PC-3 (cell line): ENCODE measurements at regions not wholly inside any gene's neighbourhood (a gene's known extent, or its start where the extent isn't known, plus 50 kb on each side); places are given as distances from the start of the nearest gene placed in this dataset.

ENCODE experiments used
- ATAC-seq: fragments of 200-7000 bp; cut with Tn5 transposase; 2 replicates; pipeline ENCODE4 v1.9.1; 2020; ENCODE audit warnings: mild to moderate bottlenecking, moderate library complexity
- BruUV-seq: library from RNA; stranded (reverse); fragments of 400-500 nt; replicated peaks from 2 replicates; lab custom pipeline; 2021; lab: Mats Ljungman, UMichigan
- CTCF ChIA-PET: fragments of 300-600 bp; sonication (Branson Sonifier 250); formaldehyde crosslinking; loops from one replicate; lab custom pipeline; 2022; ENCODE audit warnings: antibody characterized with exemption; lab: Charles Lee
- POLR2A ChIA-PET: fragments of 300-600 bp; sonication (Branson Sonifier 250); formaldehyde crosslinking; loops from one replicate; lab custom pipeline; 2022; ENCODE audit warnings: antibody characterized with exemption; ENCODE audit not compliant: unreplicated experiment; lab: Charles Lee
- DNase-seq: peaks from one replicate; pipeline ENCODE4 v3.0.0-alpha.2; 2015
- H2AFZ ChIP-seq: fragments of 300-600 bp; sonication (generic); 2 replicates; pipeline ENCODE4 v1.6.0; 2016; ENCODE audit warnings: antibody characterized with exemption, low read length
- H3F3A ChIP-seq: fragments of 300-600 bp; sonication (generic); one replicate; pipeline ENCODE4 v1.6.0; 2017; ENCODE audit warnings: antibody characterized with exemption, low read length, control low read depth, mild to moderate bottlenecking; ENCODE audit not compliant: unreplicated experiment
- H3K27ac ChIP-seq: fragments of 300-600 bp; sonication (generic); 2 replicates; pipeline ENCODE4 v1.5.1; 2016; ENCODE audit warnings: mild to moderate bottlenecking, low read length
- H3K27me3 ChIP-seq: fragments of 300-600 bp; sonication (generic); 2 replicates; pipeline ENCODE4 v1.6.1; 2016; ENCODE audit warnings: low read length, mixed read lengths
- H3K36me3 ChIP-seq: fragments of 300-600 bp; sonication (generic); 2 replicates; pipeline ENCODE4 v1.6.1; 2016; ENCODE audit warnings: low read depth, mixed run types, low read length, mixed read lengths
- H3K4me1 ChIP-seq: fragments of 300-600 bp; sonication (generic); 2 replicates; pipeline ENCODE4 v1.5.1; 2016; ENCODE audit warnings: low read length; ENCODE audit not compliant: insufficient read depth
- H3K4me2 ChIP-seq: fragments of 300-600 bp; sonication (generic); 2 replicates; pipeline ENCODE4 v1.6.0; 2016; ENCODE audit warnings: low read length
- H3K4me3 ChIP-seq: fragments of 300-600 bp; sonication (generic); 2 replicates; pipeline ENCODE4 v1.5.1; 2016; ENCODE audit warnings: mild to moderate bottlenecking, low read length, mixed read lengths
- H3K79me2 ChIP-seq: fragments of 300-600 bp; sonication (generic); 2 replicates; pipeline ENCODE4 v1.6.1; 2017; ENCODE audit warnings: low read length, mixed read lengths
- H3K9ac ChIP-seq: fragments of 300-600 bp; sonication (generic); 2 replicates; pipeline ENCODE4 v1.6.0; 2016; ENCODE audit warnings: mild to moderate bottlenecking, low read length
- H3K9me2 ChIP-seq: fragments of 300-600 bp; sonication (generic); replicated peaks from 2 replicates; pipeline ENCODE4 v1.6.1; 2016; ENCODE audit warnings: mixed run types, low read length, mixed read lengths
- H3K9me3 ChIP-seq: fragments of 300-600 bp; sonication (generic); 2 replicates; pipeline ENCODE4 v1.6.1; 2016; ENCODE audit warnings: low read length, mixed read lengths
- H4K20me1 ChIP-seq: fragments of 300-600 bp; sonication (generic); 2 replicates; pipeline ENCODE4 v1.6.1; 2016; ENCODE audit warnings: low read length, mixed read lengths
- CTCF ChIP-seq: fragments of 300-600 bp; sonication (generic); conservative IDR thresholded peaks from 2 replicates; pipeline ENCODE4 v1.5.1; 2017; ENCODE audit warnings: antibody characterized with exemption, low read depth, mild to moderate bottlenecking, low read length
- EZH2 ChIP-seq: fragments of 300-600 bp; sonication (generic); IDR thresholded peaks from one replicate; pipeline ENCODE4 v1.6.1; 2017; ENCODE audit warnings: antibody characterized with exemption, mild to moderate bottlenecking, low read length; ENCODE audit not compliant: unreplicated experiment
- EZH2phosphoT487 ChIP-seq: fragments of 300-600 bp; sonication (generic); IDR thresholded peaks from 2 replicates; pipeline ENCODE4 v1.6.1; 2018; ENCODE audit warnings: mild to moderate bottlenecking, antibody characterized with exemption, low read length, borderline replicate concordance
- intact Hi-C: fragments of 100-400 bp; cut with micrococcal nuclease; formaldehyde crosslinking; loops from 2 replicates; pipeline ENCODE4 v1.9.0; 2023

DNA sequence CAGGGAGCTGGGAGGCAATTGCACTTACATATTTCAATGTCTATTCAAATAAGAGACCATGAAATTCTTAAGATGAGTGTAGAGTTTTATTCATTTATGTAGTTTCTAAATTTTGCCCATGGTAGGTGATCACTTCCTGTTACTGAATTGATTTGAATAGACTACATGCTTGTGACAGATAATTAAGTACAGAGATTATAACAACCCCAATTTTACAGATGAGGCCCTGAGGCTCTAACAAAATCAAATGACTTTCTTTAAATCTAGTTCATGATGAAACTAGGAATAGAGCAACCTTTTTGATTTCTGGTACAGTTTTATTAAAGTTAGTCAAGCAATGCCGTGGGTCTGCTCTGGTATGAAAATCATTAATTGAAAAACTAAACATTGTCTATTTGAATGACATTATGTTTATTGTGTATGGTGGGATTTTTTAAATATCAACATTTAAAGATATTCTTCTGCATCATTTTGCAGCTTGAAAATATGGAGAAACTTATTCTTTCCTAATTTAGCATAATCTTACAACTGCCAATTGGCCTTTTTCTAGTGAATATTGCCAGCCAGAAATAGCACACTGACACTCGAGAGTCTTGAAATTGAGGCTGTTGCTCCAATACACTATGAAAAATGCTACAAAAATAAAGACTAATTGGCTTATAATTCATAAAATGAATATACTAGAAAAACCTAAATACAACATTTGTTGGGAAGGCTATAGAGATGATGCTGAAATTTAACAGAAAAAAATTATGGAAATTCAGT, 308.9 kb downstream of the SLC6A15 start:
- no TSS peak for BruUV-seq
- ChIA-PET CTCF (no interaction called here), POLR2A (no interaction called here)
- no peak overlapping the region for H2AFZ ChIP-seq
- H3K79me2 ChIP-seq: no peaks in the 10 kb centered on the region
- no peaks in the 10 kb centered on the region for H4K20me1 ChIP-seq
- H3K4me1 ChIP-seq: peaks cover 12% of the 10 kb centered on the region
- TF ChIP-seq EZH2phosphoT487: no peak
- TF ChIP-seq CTCF: no peak
- no peak for TF ChIP-seq EZH2
- H3K9me3 ChIP-seq: no peaks in the 10 kb centered on the region
- no peaks in the 10 kb centered on the region for H3K9me2 ChIP-seq
- H3K27ac ChIP-seq: no peak overlapping the region
- H3K36me3 ChIP-seq: no peaks in the 10 kb centered on the region
- intact Hi-C loops: no loop called here
- DNase-seq (no peak), ATAC-seq (no peak)
- H3K4me2 ChIP-seq: no peak overlapping the region
- H3K4me3 ChIP-seq: no peak overlapping the region
- no peaks in the 10 kb centered on the region for H3F3A ChIP-seq
- H3K27me3 ChIP-seq: no peaks in the 10 kb centered on the region
- no peak overlapping the region for H3K9ac ChIP-seq

DNA sequence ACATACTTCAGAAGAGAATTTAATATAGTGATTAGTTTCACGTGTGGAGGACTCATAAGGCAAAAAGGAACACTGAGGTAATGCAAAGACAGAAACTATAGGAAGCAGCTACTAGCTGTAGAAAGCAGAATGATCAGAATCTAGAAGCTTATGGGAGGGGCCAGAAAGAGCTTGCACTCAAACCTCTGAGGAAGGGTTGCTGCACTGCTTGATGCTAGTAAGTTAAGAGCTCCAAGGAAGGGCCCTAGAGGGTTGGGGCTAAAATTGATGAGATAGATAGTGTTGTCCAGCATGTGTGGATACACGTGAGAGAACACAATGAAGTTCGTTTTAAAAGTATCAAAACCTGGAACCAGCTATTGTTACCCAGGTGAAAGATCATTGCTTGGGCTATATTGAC, 311.1 kb downstream of the SLC6A15 start:
- no TSS peak for BruUV-seq
- Histone ChIP-seq H3K4me3 (no peak overlapping the region), H3K9me2 (no peaks in the 10 kb centered on the region), H3K9me3 (no peaks in the 10 kb centered on the region), H3K27me3 (no peaks in the 10 kb centered on the region), H3F3A (no peaks in the 10 kb centered on the region), H3K79me2 (no peaks in the 10 kb centered on the region), H3K4me1 (peaks cover 12% of the 10 kb centered on the region), H3K4me2 (no peak overlapping the region), H4K20me1 (no peaks in the 10 kb centered on the region), H2AFZ (no peak overlapping the region), H3K9ac (no peak overlapping the region), H3K36me3 (no peaks in the 10 kb centered on the region), H3K27ac (no peak overlapping the region)
- CTCF ChIA-PET: no interaction called here
- POLR2A ChIA-PET: no interaction called here
- ATAC-seq (no peak), DNase-seq (no peak)
- TF ChIP-seq CTCF (no peak), EZH2 (no peak), EZH2phosphoT487 (no peak)
- intact Hi-C loops: no loop called here

- no peaks in the 10 kb centered on the region for H3K27me3 ChIP-seq
- no peaks in the 10 kb centered on the region for H4K20me1 ChIP-seq
- no peaks in the 10 kb centered on the region for H3F3A ChIP-seq
- TF ChIP-seq EZH2 (no peak), CTCF (no peak), EZH2phosphoT487 (no peak)
- ATAC-seq: peak; percentile 93
- no peaks in the 10 kb centered on the region for H3K79me2 ChIP-seq
- no peaks in the 10 kb centered on the region for H3K36me3 ChIP-seq
- BruUV-seq: no TSS peak
- H3K9me2 ChIP-seq: no peaks in the 10 kb centered on the region
- intact Hi-C loops: no loop called here
- H3K4me2 ChIP-seq: 0 out of 2 replicates have a peak overlapping the region, but pooled peaks have one; percentile 7
- peaks cover 14% of the 10 kb centered on the region for H3K4me1 ChIP-seq
- peak; percentile 91 for DNase-seq
- no peak overlapping the region for H2AFZ ChIP-seq
- no peak overlapping the region for H3K9ac ChIP-seq
- 0 out of 2 replicates have a peak overlapping the region, but pooled peaks have one; percentile 5 for H3K27ac ChIP-seq
- H3K4me3 ChIP-seq: no peak overlapping the region
- ChIA-PET CTCF (interaction anchor here (0.6 kb wide), 1 partner anchor 1539 kb away, joined by 3 read pairs; no protein-coding TSS in a partner anchor), POLR2A (no interaction called here)
- H3K9me3 ChIP-seq: no peaks in the 10 kb centered on the region
These were observed 313.1 kb downstream of the SLC6A15 start for GRCh38 chr12:84599539-84599938.
